Activated CD4-positive, alpha-beta T cell treated with anti-CD3 and anti-CD28 coated beads, Interleukin-2, amount 50 U/mL, for 1 hour (primary cell): ENCODE measurements at regions not wholly inside any gene's neighbourhood (a gene's known extent, or its start where the extent isn't known, plus 50 kb on each side); places are given as distances from the start of the nearest gene placed in this dataset.

Experiments used
- DNase-seq: peaks from one replicate; pipeline ENCODE4 v3.0.0-alpha.2; 2020

- DNase-seq: no peak
Measured at GRCh38 chr11:122398167-122398566, 257.4 kb upstream of the UBASH3B start.

GRCh38 chr11:122395282-122395681 is 260.2 kb upstream of the UBASH3B start:
- DNase-seq: no peak

GRCh38 chr11:122394313-122394712 is 261.2 kb upstream of the UBASH3B start:
- DNase-seq: no peak

- DNase-seq: no peak
Measured at GRCh38 chr11:122393209-122393860, 262.2 kb upstream of the UBASH3B start.

GRCh38 chr11:122392508-122392907 is 263.0 kb upstream of the UBASH3B start:
- DNase-seq: no peak

- no peak for DNase-seq
Measured at GRCh38 chr11:122391049-122391448, 264.5 kb upstream of the UBASH3B start.

GRCh38 chr11:122383186-122383585 is 267.2 kb upstream of the BLID start:
- DNase-seq: no peak

- DNase-seq: no peak
Measured at GRCh38 chr11:122375687-122376399, 259.8 kb upstream of the BLID start.

GRCh38 chr11:122368796-122369195 is 252.8 kb upstream of the BLID start:
- DNase-seq: no peak

GRCh38 chr11:122367809-122368231 is 251.8 kb upstream of the BLID start:
- no peak for DNase-seq

- DNase-seq: no peak
Measured at GRCh38 chr11:122365610-122366360, 249.8 kb upstream of the BLID start.

GRCh38 chr11:122363296-122363695 is 247.3 kb upstream of the BLID start:
- no peak for DNase-seq

- DNase-seq: no peak
Measured at GRCh38 chr11:122362381-122362780, 246.4 kb upstream of the BLID start.

- DNase-seq: no peak
Measured at GRCh38 chr11:122360875-122361274, 244.9 kb upstream of the BLID start.

GRCh38 chr11:122359081-122359571 is 243.1 kb upstream of the BLID start:
- DNase-seq: no peak

GRCh38 chr11:122358292-122358691 is 242.3 kb upstream of the BLID start:
- no peak for DNase-seq

- no peak for DNase-seq
Measured at GRCh38 chr11:122355968-122356367, 240.0 kb upstream of the BLID start.

- DNase-seq: no peak
Measured at GRCh38 chr11:122354025-122354697, 238.1 kb upstream of the BLID start.

GRCh38 chr11:122353561-122353960 is 237.5 kb upstream of the BLID start:
- no peak for DNase-seq

GRCh38 chr11:122348659-122349409 is 232.8 kb upstream of the BLID start:
- DNase-seq: no peak

GRCh38 chr11:122346006-122346405 is 230.0 kb upstream of the BLID start:
- no peak for DNase-seq

GRCh38 chr11:122345586-122345985 is 229.6 kb upstream of the BLID start:
- DNase-seq: no peak
